Glutamatergic neuron (in vitro differentiated cells): ENCODE measurements at regions not wholly inside any gene's neighbourhood (a gene's known extent, or its start where the extent isn't known, plus 50 kb on each side); places are given as distances from the start of the nearest gene placed in this dataset.

Experiments
- DNase-seq: peaks from one replicate; pipeline ENCODE4 v3.0.0; 2022
- H3K27ac Mint-ChIP-seq: one replicate; pipeline ENCODE4 v1.8.0; 2020; ENCODE audit warnings: mild to moderate bottlenecking, mixed read lengths, inconsistent platforms; ENCODE audit not compliant: unreplicated experiment
- H3K27me3 Mint-ChIP-seq: one replicate; pipeline ENCODE4 v1.8.0; 2020; ENCODE audit warnings: mild to moderate bottlenecking, moderate library complexity, mixed read lengths, inconsistent platforms; ENCODE audit not compliant: unreplicated experiment
- H3K36me3 Mint-ChIP-seq: one replicate; pipeline ENCODE4 v1.8.0; 2020; ENCODE audit warnings: mild to moderate bottlenecking, mixed read lengths, inconsistent platforms; ENCODE audit not compliant: unreplicated experiment
- H3K4me1 Mint-ChIP-seq: one replicate; pipeline ENCODE4 v1.8.0; 2020; ENCODE audit warnings: mild to moderate bottlenecking, low read depth, mixed read lengths, inconsistent platforms; ENCODE audit not compliant: unreplicated experiment
- H3K4me3 Mint-ChIP-seq: one replicate; pipeline ENCODE4 v1.8.0; 2020; ENCODE audit warnings: mild to moderate bottlenecking, mixed read lengths, inconsistent platforms; ENCODE audit not compliant: unreplicated experiment
- H3K9me3 Mint-ChIP-seq: one replicate; pipeline ENCODE4 v1.8.0; 2020; ENCODE audit warnings: mild to moderate bottlenecking, moderate library complexity, mixed read lengths, inconsistent platforms; ENCODE audit not compliant: unreplicated experiment
- TF ChIP-seq, protein P1 (sequence below): fragments of 200-600 bp; sonication (generic); IDR thresholded peaks from one replicate; pipeline ENCODE4 v1.5.0; 2021; ENCODE audit not compliant: partially characterized antibody, unreplicated experiment

DNA sequence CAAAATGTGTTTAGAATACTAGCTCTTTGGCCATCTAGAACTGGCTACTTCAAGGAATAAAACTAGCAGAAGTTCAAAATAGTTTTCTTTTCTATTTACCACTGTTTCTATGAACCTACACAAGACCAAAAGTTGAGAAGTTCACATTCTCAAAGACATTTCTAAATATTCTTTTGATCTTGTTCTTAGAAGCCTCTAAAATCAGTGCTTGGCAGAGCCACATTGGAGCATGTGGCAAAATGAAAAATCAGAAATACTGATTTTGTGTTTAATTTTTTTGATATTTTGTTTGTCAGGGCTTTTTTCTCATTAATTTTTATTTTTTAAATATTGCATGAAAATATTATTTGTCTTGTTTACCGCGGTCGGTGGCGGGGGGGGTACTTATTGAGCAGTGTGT, 853.8 kb upstream of the INTU start:
- Mint-ChIP-seq H3K27ac (no peak overlapping the region), H3K4me3 (no peak overlapping the region), H3K4me1 (no peaks in the 10 kb centered on the region), H3K36me3 (no peaks in the 10 kb centered on the region), H3K9me3 (no peaks in the 10 kb centered on the region), H3K27me3 (no peaks in the 10 kb centered on the region)
- no peak for DNase-seq
- TF ChIP-seq, protein P1, sequence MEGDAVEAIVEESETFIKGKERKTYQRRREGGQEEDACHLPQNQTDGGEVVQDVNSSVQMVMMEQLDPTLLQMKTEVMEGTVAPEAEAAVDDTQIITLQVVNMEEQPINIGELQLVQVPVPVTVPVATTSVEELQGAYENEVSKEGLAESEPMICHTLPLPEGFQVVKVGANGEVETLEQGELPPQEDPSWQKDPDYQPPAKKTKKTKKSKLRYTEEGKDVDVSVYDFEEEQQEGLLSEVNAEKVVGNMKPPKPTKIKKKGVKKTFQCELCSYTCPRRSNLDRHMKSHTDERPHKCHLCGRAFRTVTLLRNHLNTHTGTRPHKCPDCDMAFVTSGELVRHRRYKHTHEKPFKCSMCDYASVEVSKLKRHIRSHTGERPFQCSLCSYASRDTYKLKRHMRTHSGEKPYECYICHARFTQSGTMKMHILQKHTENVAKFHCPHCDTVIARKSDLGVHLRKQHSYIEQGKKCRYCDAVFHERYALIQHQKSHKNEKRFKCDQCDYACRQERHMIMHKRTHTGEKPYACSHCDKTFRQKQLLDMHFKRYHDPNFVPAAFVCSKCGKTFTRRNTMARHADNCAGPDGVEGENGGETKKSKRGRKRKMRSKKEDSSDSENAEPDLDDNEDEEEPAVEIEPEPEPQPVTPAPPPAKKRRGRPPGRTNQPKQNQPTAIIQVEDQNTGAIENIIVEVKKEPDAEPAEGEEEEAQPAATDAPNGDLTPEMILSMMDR, result no peak

DNA sequence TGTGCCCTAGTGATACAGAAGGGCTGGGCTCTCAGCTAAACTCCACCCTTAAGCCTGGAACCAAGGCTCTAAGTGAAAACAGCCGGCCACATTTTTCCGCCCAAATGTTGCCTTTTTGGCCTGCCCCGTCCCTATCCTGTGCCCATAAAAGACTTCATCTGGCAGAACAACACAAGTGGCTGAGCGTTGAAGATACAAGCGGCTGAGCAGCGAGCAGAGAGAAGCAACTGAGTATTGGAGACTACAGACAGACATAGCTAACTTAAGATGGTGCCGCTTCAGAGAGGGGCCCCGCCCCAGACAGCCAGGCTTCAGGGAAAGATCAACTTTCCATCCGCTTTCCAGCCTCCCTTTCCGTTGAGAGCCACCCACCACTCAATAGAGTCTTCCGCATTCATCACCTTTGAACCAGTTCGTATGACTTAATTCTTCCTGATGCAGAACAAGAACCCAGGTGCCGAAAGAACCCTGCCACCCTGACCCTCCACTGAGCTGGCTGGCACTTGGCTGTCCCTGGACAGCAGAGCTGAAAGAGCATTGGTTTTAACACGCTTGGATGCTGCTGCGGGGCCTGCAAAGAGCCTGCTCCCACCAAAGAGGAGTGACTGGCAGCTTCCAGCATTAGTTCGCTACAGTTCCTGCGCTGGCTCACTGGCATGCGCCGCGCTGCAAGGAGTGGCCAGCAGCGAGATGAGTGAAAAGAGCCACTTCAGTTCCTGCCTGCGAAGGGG, 853.2 kb upstream of the INTU start:
- no peak overlapping the region for H3K4me3 Mint-ChIP-seq
- no peaks in the 10 kb centered on the region for H3K36me3 Mint-ChIP-seq
- H3K27me3 Mint-ChIP-seq, result no peaks in the 10 kb centered on the region
- TF ChIP-seq, protein P1, result no peak
- no peaks in the 10 kb centered on the region for H3K4me1 Mint-ChIP-seq
- no peaks in the 10 kb centered on the region for H3K9me3 Mint-ChIP-seq
- DNase-seq, result no peak
- no peak overlapping the region for H3K27ac Mint-ChIP-seq

DNA sequence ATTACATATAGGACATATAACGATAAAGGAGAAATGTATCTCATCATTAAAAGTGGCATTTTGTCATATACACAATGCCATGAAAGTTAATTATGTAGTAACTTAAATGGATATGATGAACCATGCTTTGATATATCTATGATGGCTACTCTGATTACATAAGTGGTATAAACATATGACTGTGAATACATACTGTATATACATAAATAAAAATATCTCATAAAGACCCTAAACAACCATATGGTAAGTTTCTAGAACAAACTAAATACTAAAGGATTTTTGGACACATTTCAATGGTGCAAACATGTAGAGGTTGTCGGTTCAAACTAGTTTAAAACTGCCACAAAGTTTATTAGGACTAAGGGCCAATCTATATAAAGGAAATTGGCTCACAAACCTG, 849.6 kb upstream of the INTU start:
- DNase-seq, result no peak
- Mint-ChIP-seq H3K27ac (no peak overlapping the region), H3K4me3 (no peak overlapping the region), H3K27me3 (no peaks in the 10 kb centered on the region), H3K9me3 (no peaks in the 10 kb centered on the region), H3K4me1 (no peaks in the 10 kb centered on the region), H3K36me3 (no peaks in the 10 kb centered on the region)
- TF ChIP-seq, protein P1, result no peak

GRCh38 chr4:126784966-126785580, 847.7 kb upstream of the INTU start:
- no peak for DNase-seq
- Mint-ChIP-seq H3K4me3 (no peak overlapping the region), H3K4me1 (no peaks in the 10 kb centered on the region), H3K9me3 (no peaks in the 10 kb centered on the region), H3K27me3 (no peaks in the 10 kb centered on the region), H3K36me3 (no peaks in the 10 kb centered on the region), H3K27ac (no peak overlapping the region)
- TF ChIP-seq, protein P1, result no peak

DNA sequence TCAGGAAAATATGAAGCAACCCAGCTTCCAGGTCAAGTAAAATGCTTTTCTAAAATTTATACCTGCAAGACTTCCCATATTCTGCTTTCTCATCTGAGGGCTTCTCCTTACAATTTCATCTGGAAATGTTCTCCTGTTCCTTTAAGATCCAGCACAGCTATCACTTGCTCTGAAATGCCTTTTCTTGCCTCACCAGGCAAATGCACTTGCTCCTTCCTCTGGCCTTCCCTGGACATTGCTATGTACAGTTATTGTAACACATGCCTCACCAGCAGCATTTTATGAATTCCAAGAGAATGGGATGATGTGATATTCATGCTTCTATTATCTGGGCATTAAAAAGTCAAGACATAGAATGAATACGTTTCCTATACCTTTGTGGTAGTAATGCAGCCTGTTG, 842.1 kb upstream of the INTU start:
- Mint-ChIP-seq H3K27me3 (no peaks in the 10 kb centered on the region), H3K27ac (no peak overlapping the region), H3K4me1 (no peaks in the 10 kb centered on the region), H3K9me3 (no peaks in the 10 kb centered on the region), H3K4me3 (no peak overlapping the region), H3K36me3 (no peaks in the 10 kb centered on the region)
- DNase-seq, result no peak
- TF ChIP-seq, protein P1, result no peak
